ENCODE measurements at regions not wholly inside any gene's neighbourhood (a gene's known extent, or its start where the extent isn't known, plus 50 kb on each side); places are given as distances from the start of the nearest gene placed in this dataset.
"Not testable (repeated sequence)": the region's sequence is repeated elsewhere in the genome, so short reads cannot be mapped to it uniquely, and the experiment has no call there.

DNA sequence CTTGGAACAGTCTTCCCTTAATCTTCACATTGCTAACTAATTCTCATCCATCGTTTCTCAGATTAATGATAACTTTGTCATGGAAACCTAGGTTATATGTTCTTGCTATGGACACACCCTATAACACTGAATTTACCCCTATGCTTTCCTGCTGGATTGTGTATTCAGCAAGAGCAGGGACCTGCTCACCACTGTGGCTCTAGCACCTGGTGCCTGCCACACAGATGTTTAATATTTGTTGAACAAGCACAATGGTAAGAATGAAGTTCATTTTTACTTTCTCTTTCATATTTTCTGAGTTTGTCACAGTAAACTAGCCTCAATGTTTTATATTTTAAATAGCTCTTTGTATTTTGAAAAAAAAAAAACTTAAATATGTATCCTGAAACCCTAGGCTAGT, 734.0 kb upstream of the DIAPH2 start:
- intact Hi-C loops (cut with DNase I), result no loop called here
- no peak for DNase-seq

DNA sequence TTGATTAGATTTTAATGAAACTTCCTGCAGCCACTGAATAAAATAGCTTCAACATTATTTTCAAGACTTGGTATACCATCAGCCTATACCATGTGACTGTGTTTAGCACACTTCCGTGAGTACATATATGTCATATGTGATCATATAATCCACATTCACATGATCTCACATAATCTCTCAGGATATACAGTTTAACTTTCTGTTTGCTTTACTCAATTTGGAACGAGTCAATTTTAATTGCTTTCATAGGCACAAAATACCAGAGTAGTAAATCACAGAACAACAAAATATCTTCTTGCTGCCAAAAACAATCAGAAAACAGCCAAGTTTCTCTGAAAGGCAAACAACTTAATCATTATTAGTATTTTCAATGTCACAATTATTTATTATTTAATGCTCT, 731.1 kb upstream of the DIAPH2 start:
- intact Hi-C loops (cut with DNase I), result no loop called here
- DNase-seq, result no peak

DNA sequence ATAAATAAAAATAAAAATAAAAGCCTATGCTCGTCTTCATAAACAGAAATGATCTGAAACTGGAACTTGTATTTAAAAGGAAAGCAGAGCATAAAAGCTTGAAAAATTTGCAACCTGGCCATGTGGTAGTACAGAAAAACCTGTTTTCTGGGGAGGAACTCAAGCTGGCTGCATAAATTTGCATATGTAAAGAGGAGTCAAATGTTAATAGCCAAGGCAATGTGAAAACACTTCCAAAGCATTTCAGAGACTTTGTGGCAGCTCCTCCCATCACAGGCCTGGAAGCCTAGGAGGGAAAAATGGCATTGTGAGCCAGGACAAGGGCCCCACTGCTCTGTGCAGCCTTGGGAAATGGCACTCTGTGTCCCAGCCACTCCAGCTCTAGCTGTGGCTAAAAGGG, 727.9 kb upstream of the DIAPH2 start:
- intact Hi-C loops (cut with DNase I), result no loop called here
- peak in 1 of 10 donors; percentile 49 for DNase-seq

DNA sequence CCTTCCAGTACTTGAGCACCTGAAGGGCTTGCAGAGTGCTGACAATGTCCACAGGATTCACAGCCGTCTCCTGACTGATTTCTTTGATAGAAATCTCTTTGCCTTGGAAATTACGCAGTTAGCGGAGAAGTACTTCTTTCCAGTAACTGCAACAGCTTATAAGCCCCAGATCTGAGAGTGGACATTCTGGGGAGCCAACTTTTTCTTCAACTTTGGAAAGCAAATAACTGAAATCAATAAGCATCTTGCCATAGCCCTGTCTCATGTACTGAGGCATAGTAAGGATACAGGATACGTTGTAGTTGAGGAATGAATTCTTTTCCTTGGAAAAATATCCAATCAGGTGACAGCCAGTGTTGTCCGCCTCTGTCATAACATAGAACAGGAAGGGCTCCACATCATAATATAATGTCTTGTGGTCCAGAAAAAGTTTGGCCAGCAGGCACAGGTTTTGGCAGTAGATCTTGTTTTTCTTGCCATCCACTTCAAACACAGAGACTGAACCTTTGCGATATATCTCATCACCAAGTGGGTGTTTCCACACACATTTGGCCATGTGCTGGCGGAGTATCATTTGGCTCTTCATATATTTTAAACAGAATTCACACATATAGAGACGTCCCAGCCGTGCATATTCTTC, 711.1 kb upstream of the DIAPH2 start:
- intact Hi-C loops (cut with DNase I); DNase-seq: not testable (repeated sequence)

DNA sequence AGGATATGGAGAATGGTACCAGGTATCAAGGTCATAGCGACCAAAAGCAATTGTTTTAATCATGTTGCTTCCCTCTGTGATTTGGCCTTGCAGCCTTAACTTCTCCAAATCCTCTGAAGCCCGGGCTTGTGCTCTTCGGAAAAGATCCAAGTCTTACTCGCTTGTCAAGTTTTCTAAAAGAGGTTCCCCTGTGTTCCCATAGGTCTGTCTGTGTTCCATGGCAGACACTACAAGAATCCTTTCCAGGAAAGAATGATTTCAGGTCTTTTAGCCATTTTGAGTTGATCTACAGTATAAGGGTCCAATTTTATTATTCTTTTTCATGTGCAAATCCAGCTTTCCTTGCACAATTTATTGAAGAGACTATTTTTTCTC, 710.6 kb upstream of the DIAPH2 start:
- no peak for DNase-seq
- intact Hi-C loops (cut with DNase I), result no loop called here

DNA sequence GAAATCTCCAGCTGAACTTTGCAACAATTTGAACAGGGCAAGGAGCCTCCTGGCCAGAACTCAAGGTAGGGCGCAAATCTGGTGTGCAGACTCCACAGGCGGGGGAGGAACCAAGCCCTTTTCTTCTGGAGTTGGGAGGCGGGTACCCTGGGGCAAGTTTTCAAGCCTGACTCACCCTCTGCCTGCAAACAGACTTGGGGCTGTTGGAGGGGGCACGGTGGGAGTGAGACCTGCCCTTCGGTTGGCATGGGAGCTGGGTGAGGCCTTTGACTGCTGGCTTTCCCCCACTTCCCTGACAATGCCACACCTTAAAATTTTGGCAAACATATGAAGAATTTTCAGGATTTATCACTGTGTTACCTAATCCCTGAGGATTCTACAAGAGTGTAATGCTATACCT, 709.8 kb upstream of the DIAPH2 start:
- DNase-seq, result peak in 1 of 10 donors; percentile 66
- intact Hi-C loops (cut with DNase I), result no loop called here

DNA sequence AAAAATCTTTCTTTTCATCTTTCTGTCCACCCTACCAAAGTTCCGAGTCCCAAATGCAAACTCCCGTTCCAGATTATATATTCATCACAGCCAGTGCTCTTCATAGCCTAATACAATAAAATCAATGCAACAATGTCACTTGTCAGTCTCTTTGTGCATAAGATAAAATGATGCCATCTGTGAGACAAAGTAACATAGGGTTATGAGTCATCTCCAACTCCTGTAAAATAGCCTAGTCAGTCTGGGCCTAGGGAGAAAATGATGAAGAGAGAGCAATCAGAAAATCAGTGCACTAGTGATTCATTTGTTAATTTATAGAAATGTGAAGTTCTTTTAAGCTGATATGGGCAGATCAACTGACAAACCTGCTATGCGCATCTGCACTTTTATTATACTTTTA, 689.1 kb upstream of the DIAPH2 start:
- no peak for DNase-seq
- intact Hi-C loops (cut with DNase I), result no loop called here

DNA sequence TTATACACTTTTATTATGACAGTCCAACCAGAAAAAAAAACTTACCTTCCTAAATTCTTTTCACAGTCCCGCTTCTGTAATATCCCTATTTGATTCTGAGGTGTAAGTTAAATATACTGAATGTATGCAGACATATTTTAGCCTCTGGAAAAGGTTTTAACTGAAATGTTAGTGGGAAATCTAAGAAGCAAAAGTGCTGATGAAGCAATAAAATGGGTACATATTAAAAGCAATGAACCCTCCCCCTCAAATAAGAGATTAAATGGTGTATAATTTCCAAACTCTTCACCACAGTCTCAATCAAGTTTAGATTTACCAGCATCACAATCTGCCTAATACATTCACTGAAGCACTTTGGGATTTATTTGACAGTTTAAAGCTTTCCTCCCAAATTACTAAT, 688.3 kb upstream of the DIAPH2 start:
- no peak for DNase-seq
- intact Hi-C loops (cut with DNase I), result no loop called here

DNA sequence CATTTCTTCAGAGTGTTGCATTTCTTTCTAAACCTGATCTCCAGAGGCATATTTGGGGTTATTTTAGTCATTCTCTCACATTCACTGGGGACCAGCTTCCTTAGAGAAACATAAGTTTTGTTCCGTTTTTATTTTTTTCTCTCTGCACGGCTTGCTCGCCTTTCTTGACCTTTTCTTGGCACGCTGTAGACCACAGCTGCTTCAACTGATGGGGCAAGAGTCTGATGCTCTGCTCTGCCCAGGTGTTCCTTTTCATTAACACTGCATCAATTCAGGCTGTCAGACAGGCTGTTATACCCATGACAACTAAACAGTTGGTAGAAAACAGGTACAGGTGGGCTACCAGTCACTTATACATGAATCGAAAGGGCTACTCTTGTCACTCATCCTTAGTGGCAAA, 682.2 kb upstream of the DIAPH2 start:
- no peak for DNase-seq
- intact Hi-C loops (cut with DNase I), result no loop called here

DNA sequence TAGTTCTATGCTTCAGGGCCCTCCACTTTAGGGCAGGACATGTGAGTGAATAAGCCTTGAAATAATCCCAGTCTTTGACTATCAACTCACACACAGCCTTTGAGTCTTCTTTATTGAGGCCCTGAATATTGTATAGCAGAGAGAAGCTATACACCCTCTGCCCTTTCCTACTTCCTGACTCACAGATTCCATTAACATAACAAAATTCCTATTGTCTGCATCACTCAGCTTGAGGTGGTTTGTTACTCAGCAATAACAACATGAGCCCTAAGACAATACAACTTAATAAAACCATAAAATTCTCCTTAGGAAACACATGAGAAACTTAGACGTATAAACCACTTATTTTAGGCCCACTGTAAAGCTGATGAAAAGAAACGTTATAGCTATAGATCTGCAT, 680.3 kb upstream of the DIAPH2 start:
- intact Hi-C loops (cut with DNase I), result no loop called here
- no peak for DNase-seq

DNA sequence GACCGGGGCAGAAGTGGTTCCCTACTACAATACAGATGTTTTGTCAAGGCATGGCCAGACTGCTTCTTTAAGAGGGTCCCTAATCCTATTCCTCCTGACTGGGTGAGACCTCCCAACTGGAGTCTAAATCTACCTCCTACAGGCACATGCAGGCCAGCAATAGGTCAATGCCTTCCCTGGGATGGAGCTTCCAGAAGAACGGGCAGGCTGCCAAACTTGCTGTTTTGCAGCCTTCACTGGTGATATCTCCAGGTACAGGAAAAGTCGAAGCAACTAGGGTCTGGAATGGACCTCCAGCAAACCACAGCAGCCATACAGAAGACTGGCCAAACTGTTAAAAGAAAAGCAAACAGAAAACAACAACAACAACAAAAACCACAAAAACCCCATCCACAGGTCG, 678.4 kb upstream of the DIAPH2 start:
- peak in 1 of 10 donors; percentile 65 for DNase-seq
- intact Hi-C loops (cut with DNase I), result no loop called here

DNA sequence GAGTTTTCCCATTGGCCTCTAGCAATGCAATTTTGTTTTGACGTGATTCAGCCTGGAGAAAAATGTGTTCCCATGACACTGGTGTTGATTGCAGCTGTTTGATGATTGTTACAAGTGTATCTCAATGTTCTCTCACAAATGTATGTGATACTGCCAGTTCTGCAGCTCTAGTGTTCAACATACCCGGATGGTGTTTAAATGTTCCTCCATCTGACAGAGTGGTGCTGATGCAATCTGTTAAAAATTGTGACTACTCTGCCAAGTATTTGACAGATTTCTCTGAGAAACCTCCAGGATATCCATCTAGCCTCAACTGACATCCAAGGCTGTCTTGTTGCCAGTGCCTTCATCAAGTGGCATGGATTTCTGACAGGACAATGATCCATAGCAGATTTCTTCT, 657.2 kb upstream of the DIAPH2 start:
- no peak for DNase-seq
- intact Hi-C loops (cut with DNase I), result no loop called here

DNA sequence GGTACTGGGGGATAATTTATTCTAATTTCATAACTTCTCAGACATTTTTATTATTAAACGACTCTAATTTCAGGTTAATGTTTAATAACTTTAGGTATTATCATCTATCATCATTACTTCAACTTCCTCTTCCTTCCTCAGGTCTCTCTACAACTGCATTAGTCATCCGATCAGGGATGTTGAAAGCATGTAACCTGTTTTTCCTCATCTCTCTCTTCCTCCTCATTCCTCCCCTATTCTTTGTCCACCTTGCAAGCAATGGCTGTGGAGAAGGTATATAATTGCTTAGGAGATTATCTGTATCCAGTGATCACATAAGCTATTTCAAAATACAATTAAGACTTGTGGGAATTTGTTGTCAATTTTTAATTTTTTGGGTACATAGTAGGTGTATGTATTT, 632.6 kb upstream of the DIAPH2 start:
- intact Hi-C loops (cut with DNase I), result no loop called here
- no peak for DNase-seq

DNA sequence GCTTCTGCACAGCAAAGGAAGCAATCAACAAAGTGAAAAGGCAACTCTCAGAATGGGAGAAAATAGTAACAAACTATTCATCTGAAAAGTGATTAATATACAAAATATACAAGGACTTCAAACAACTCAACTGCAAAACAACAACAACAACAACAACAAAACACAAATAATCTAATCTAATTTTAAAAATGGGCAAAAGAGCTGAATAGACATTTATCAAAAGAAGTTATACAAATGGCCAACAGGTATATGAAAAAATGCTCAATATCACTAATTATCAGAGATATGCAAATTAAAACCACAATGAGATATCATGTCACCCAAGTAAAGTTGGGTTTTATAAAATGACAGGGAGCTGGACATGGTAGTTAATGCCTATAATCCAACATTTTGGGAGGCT, 602.8 kb upstream of the DIAPH2 start:
- intact Hi-C loops (cut with DNase I), result no loop called here
- DNase-seq, result no peak

DNA sequence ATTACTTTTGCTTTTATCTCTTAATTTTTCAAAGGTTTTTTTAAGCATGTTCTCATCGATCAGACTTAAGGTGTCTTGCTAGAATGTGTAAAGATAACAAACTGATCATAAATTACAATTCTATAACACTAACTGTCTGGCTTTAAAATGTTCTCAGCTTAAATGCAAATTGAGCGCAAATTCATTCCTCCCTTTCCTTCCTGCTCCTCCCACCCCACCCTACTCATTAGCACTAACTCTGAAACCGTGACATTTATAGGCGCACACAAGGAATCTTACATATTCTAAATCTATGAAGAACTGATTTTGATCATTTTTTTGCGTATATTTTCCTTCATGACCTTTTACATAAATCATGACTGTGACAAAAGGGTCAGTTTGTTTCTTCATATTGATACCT, 590.0 kb upstream of the DIAPH2 start:
- DNase-seq, result no peak

DNA sequence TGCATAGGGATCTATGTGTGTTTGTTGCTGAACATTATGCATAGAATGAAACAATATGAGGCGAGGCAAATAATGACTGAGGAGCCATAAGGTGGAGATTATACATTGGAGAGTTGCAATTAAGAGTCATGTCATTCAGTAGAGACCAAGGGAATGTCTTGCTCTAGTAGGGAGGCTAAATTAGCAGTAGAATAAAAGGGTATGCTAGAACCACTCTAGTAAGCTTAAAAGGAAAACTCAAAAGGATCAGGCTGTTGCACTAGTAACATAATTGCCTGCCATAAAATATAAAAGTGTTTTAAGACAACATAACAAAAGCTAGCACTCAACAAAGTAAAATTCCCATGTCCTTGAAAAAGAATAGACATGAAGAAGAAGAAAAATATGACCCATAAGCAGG, 586.2 kb upstream of the DIAPH2 start:
- no peak for DNase-seq
- intact Hi-C loops (cut with DNase I), result no loop called here

More for the DNA sequence above, 590.0 kb upstream of the DIAPH2 start:
- intact Hi-C loops (cut with DNase I), result no loop called here

DNA sequence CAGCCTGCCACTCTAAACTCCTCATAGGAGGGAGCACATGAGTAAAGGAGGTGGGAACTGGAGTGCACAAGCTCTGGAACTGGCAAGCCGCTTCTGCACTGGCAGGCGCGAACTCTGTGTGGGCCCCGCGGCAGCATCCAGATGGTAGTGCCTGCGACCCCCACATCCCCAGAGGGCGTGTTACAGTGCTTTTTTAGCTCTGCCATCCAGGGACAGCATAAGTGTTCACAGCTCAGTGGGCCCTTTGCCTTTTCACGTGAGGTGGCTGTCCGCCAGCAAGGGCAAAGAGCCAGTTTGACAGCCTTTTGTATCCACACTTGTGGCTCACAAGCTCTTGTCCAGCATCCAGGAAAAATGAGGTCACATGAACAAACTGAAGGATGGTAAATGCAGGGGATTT, 581.6 kb upstream of the DIAPH2 start:
- intact Hi-C loops (cut with DNase I), result no loop called here
- DNase-seq, result peak in 2 of 10 donors; percentile 13 to 58

DNA sequence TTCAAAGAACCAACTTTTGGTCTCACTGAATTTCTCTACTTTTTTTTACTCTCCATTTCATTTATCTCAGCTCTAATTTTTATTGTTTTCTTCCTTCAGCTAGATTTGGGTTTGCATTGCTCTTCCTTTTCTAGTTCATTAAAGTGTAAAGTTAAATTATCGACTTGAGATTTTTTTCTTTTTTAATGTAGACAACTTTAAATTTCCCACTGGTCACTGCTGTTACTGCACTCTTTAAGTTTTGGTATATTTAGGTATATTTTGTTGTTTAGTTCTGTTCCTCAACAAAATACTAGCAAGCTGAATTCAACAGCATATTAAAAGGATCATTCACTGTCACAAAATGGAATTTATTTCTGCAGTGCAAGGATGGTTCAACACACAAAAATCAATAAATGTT, 572.0 kb upstream of the DIAPH2 start:
- no peak for DNase-seq
- intact Hi-C loops (cut with DNase I), result no loop called here

DNA sequence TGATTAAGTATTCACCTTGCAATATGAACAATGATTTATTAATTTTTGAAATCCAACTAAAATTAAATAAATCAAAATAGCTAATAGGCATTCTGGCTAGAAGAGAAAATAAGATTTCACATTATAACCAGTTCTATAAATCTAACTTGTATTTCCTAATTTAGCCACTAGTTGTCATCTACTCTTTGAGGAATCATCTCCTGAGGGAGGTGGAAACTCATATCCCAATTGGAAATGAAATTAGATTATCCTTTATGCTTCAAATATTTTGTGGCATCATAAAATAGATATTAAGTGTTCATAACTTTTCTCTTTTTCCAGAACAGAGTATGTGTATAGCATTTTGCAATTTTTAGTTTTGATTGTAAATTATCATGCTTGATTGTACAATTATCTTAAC, 558.5 kb upstream of the DIAPH2 start:
- DNase-seq, result no peak
- intact Hi-C loops (cut with DNase I), result no loop called here

DNA sequence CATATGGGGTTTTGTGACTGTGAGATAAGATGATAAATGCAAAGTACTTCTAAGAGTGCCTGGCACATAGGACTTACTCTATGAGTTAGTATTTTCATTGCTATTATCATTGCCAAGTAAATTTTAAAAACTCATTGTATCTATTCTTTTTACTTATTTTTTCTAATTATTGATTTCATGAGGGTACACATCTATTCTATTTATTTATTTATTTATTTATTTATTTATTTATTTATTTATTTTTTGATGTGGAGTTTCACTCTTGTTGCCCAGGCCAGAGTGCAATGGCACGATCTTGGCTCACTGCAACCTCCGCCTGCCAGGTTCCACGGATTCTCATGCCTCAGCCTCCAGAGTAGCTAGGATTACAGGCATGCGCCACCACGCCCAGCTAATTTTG, 556.6 kb upstream of the DIAPH2 start:
- DNase-seq; intact Hi-C loops (cut with DNase I): not testable (repeated sequence)

DNA sequence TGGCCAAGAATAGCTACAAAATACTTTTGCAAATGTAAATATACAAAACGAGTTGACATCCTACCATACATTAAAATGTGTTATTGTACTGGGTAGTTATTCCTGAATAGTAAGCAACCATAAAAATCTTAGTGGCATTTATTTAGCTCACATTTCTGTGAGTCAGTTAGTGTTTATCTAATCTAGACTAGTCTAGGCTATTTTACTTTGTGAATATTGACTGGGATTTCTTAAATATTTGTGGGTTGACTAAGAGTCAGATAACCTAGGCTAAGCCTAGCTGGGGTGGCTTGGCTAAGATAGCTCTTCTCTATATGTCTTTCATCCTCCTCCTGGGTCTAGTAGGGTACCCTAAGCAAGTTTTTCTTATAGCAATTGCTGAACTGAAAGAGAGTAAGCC, 543.8 kb upstream of the DIAPH2 start:
- intact Hi-C loops (cut with DNase I), result no loop called here

DNA sequence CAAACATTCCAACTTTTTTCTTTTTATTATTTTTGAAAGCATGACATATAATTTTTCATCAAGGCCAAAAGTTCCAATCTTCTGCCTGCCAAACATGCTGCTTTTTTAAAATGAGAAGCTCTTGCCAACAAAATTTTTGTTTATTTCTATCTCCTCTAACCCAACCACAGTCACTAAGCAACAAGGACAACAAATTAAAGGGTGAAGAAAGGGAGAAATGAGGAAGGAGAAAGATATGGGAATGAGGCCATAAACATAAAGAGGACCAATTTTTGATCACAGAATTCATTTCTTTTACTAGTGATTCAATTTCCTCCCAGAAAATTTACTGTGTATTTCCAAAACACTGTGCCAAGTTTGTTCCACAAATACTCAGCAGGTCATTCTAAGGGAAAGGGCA, 537.0 kb upstream of the DIAPH2 start:
- DNase-seq, result no peak
- intact Hi-C loops (cut with DNase I), result no loop called here

More for the DNA sequence above, 543.8 kb upstream of the DIAPH2 start:
- DNase-seq, result no peak

DNA sequence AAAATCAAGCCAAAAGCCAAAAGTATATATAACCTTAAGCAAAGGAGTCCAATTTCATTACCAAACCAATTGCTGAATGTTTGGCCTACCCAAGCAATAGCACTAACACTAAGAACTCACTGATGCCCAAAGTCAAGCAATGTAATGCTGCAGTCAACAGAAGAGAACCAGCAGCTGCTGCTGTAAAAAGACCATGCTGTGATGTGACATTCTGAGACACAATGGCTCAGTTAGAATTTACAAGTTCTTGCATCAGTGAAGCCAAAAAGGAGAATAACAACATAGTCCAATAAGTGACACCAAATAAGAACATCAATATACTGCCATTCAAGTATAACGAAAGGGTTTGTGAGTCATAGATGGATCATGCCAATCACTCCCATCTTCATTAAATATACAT, 514.0 kb upstream of the DIAPH2 start:
- intact Hi-C loops (cut with DNase I), result no loop called here
- DNase-seq, result no peak

All from posterior cingulate gyrus (tissue), 11 donors.